Nephron progenitor cell (in vitro differentiated cells): ENCODE measurements at regions not wholly inside any gene's neighbourhood (a gene's known extent, or its start where the extent isn't known, plus 50 kb on each side); places are given as distances from the start of the nearest gene placed in this dataset.

ENCODE experiments used
- DNase-seq: peaks from one replicate; pipeline ENCODE4 v3.0.0; 2021
- H3K27ac Mint-ChIP-seq: 2 replicates; pipeline ENCODE4 v1.8.0; 2021; ENCODE audit warnings: mild to moderate bottlenecking, moderate library complexity, mixed read lengths
- H3K27me3 Mint-ChIP-seq: 2 replicates; pipeline ENCODE4 v1.8.0; 2021; ENCODE audit warnings: mild to moderate bottlenecking, low read depth, mixed read lengths; ENCODE audit not compliant: poor library complexity
- H3K36me3 Mint-ChIP-seq: 2 replicates; pipeline ENCODE4 v1.8.0; 2021; ENCODE audit warnings: low read depth, mixed read lengths
- H3K4me1 Mint-ChIP-seq: 2 replicates; pipeline ENCODE4 v1.8.0; 2021; ENCODE audit warnings: mixed read lengths
- H3K4me3 Mint-ChIP-seq: 2 replicates; pipeline ENCODE4 v1.8.0; 2021; ENCODE audit warnings: mild to moderate bottlenecking, moderate library complexity, mixed read lengths
- H3K9me3 Mint-ChIP-seq: 2 replicates; pipeline ENCODE4 v1.8.0; 2021; ENCODE audit warnings: mild to moderate bottlenecking, moderate library complexity, mixed read lengths
- CTCF ChIP-seq: fragments of 200-600 bp; sonication (generic); IDR thresholded peaks from 2 replicates; pipeline ENCODE4 v1.5.0; 2021; ENCODE audit warnings: antibody characterized with exemption

- TF ChIP-seq CTCF: no peak
- Mint-ChIP-seq H3K4me1 (no peaks in the 10 kb centered on the region), H3K36me3 (no peaks in the 10 kb centered on the region), H3K27ac (peak overlapping the region; percentile 20), H3K4me3 (no peak overlapping the region), H3K9me3 (peaks cover 4% of the 10 kb centered on the region), H3K27me3 (no peaks in the 10 kb centered on the region)
- DNase-seq: no peak
Observed at GRCh38 chr11:98834776-98835175, 186.0 kb upstream of the CNTN5 start.

- peaks cover 4% of the 10 kb centered on the region for H3K9me3 Mint-ChIP-seq
- H3K27me3 Mint-ChIP-seq: no peaks in the 10 kb centered on the region
- no peaks in the 10 kb centered on the region for H3K36me3 Mint-ChIP-seq
- no peak overlapping the region for H3K4me3 Mint-ChIP-seq
- TF ChIP-seq CTCF: no peak
- DNase-seq: no peak
- no peak overlapping the region for H3K27ac Mint-ChIP-seq
- H3K4me1 Mint-ChIP-seq: no peaks in the 10 kb centered on the region
Observed at GRCh38 chr11:98835335-98835734, 185.4 kb upstream of the CNTN5 start.

- Mint-ChIP-seq H3K27ac (no peak overlapping the region), H3K4me3 (no peak overlapping the region), H3K4me1 (no peaks in the 10 kb centered on the region), H3K27me3 (no peaks in the 10 kb centered on the region), H3K9me3 (peaks cover 4% of the 10 kb centered on the region), H3K36me3 (no peaks in the 10 kb centered on the region)
- no peak for DNase-seq
- TF ChIP-seq CTCF: no peak
Observed at GRCh38 chr11:98836156-98836555, 184.6 kb upstream of the CNTN5 start.

GRCh38 chr11:98842187-98842586 lies 178.6 kb upstream of the CNTN5 start:
- no peak for DNase-seq
- Mint-ChIP-seq H3K36me3 (no peaks in the 10 kb centered on the region), H3K27me3 (no peaks in the 10 kb centered on the region), H3K4me3 (no peak overlapping the region), H3K27ac (no peak overlapping the region), H3K4me1 (no peaks in the 10 kb centered on the region), H3K9me3 (peaks cover 9% of the 10 kb centered on the region)
- no peak for TF ChIP-seq CTCF

GRCh38 chr11:98862169-98862568 lies 158.6 kb upstream of the CNTN5 start:
- no peak for DNase-seq
- Mint-ChIP-seq H3K27ac (no peak overlapping the region), H3K4me3 (no peak overlapping the region), H3K4me1 (peaks cover 4% of the 10 kb centered on the region), H3K9me3 (no peaks in the 10 kb centered on the region), H3K27me3 (no peaks in the 10 kb centered on the region), H3K36me3 (no peaks in the 10 kb centered on the region)
- TF ChIP-seq CTCF: no peak

- DNase-seq: no peak
- Mint-ChIP-seq H3K36me3 (no peaks in the 10 kb centered on the region), H3K27me3 (no peaks in the 10 kb centered on the region), H3K9me3 (no peaks in the 10 kb centered on the region), H3K4me3 (no peak overlapping the region), H3K4me1 (peaks cover 10% of the 10 kb centered on the region), H3K27ac (no peak overlapping the region)
- TF ChIP-seq CTCF: no peak
Observed at GRCh38 chr11:98871690-98872089, 149.1 kb upstream of the CNTN5 start.
